ENCODE measurements at regions not wholly inside any gene's neighbourhood (a gene's known extent, or its start where the extent isn't known, plus 50 kb on each side); places are given as distances from the start of the nearest gene placed in this dataset.
A peak's percentile ranks its signal among the peaks of the same experiment; 100 is the strongest.

GRCh38 chr5:26791433-26791832 lies 247.0 kb downstream of the CDH9 start:
- TF ChIP-seq POLR2AphosphoS5 (IDR thresholded peaks at IDR 0.05; ENCODE audit: low read depth, low read length), result no peak
- TF ChIP-seq CTCF (IDR thresholded peaks at IDR 0.05), result no peak
- TF ChIP-seq TCF7L2 (IDR thresholded peaks at IDR 0.05; ENCODE audit: low read depth, low read length), result peak; percentile 93
